ENCODE measurements at regions not wholly inside any gene's neighbourhood (a gene's known extent, or its start where the extent isn't known, plus 50 kb on each side); places are given as distances from the start of the nearest gene placed in this dataset.

DNA sequence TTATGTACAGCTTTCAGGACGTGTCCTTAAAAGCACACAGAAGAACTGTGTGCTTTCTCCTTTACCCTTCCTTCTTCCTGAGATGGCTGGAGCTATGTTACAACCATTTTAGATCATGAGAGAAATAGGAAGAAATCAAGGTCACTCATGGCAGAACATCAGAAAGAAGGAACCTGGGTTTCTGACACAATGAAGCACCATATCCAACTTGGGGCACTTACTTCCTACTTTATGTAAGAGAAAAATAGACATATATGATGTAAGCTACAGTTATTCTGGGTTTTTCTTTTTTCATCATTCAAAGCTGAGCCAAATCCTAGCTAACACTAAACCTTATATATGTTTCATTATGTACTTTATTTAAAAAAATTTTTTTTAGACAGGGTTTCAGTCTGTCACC is 79.5 kb downstream of the FAM161A start:
- TF ChIP-seq ZNF274 (IDR thresholded peaks at IDR 0.05; ENCODE audit: borderline replicate concordance, extremely low read depth, low read length) (no peak), EGR1 (IDR thresholded peaks at IDR 0.05; ENCODE audit: borderline replicate concordance, low read depth, low read length) (no peak), POLR2A (IDR thresholded peaks at IDR 0.05; ENCODE audit: control extremely low read depth in 1 of 2, low read depth in 2 of 2, low read length in 2 of 2) (no peak), JUN (IDR thresholded peaks at IDR 0.05; ENCODE audit: low read depth, low read length) (no peak), TEAD4 (IDR thresholded peaks at IDR 0.05; ENCODE audit: low read depth, low read length) (no peak), TAF1 (IDR thresholded peaks at IDR 0.05; ENCODE audit: low read depth, low read length) (no peak)
- TF ChIP-seq, protein P1, sequence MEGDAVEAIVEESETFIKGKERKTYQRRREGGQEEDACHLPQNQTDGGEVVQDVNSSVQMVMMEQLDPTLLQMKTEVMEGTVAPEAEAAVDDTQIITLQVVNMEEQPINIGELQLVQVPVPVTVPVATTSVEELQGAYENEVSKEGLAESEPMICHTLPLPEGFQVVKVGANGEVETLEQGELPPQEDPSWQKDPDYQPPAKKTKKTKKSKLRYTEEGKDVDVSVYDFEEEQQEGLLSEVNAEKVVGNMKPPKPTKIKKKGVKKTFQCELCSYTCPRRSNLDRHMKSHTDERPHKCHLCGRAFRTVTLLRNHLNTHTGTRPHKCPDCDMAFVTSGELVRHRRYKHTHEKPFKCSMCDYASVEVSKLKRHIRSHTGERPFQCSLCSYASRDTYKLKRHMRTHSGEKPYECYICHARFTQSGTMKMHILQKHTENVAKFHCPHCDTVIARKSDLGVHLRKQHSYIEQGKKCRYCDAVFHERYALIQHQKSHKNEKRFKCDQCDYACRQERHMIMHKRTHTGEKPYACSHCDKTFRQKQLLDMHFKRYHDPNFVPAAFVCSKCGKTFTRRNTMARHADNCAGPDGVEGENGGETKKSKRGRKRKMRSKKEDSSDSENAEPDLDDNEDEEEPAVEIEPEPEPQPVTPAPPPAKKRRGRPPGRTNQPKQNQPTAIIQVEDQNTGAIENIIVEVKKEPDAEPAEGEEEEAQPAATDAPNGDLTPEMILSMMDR (IDR thresholded peaks at IDR 0.05; ENCODE audit: control extremely low read depth in 1 of 3, insufficient read depth in 1 of 3, low read depth in 1 of 3, low read length in 3 of 3) = no peak

All from H1 (cell line).